ENCODE measurements at regions not wholly inside any gene's neighbourhood (a gene's known extent, or its start where the extent isn't known, plus 50 kb on each side); places are given as distances from the start of the nearest gene placed in this dataset. TPM values are rescaled to one million over a fixed set of nuclear protein-coding genes. Genes with fewer than 3 reads are reported as not detected.

GRCh38 chr12:112734859-112735695 lies 56.5 kb upstream of the RPH3A start:
- no peaks in the 10 kb centered on the region for H3K4me1 ChIP-seq
- no peaks in the 10 kb centered on the region for H3K36me3 ChIP-seq
- ATAC-seq (no peak), DNase-seq (no peak)
- no peak for TF ChIP-seq CTCF (IDR thresholded peaks at IDR 0.05)
- H3K27me3 ChIP-seq (ENCODE audit: low read depth) = peaks cover 18% of the 10 kb centered on the region
- no peaks in the 10 kb centered on the region for H3K9me3 ChIP-seq
- no peak overlapping the region for H3K4me3 ChIP-seq
- intact Hi-C loops (cut with DNase I) = no loop called here
- no peak overlapping the region for H3K27ac ChIP-seq

GRCh38 chr12:112738531-112738930 lies 53.0 kb upstream of the RPH3A start:
- no peaks in the 10 kb centered on the region for H3K9me3 ChIP-seq
- intact Hi-C loops (cut with DNase I) = no loop called here
- H3K27me3 ChIP-seq (ENCODE audit: low read depth) = peaks cover 18% of the 10 kb centered on the region
- no peaks in the 10 kb centered on the region for H3K4me1 ChIP-seq
- no peak for ATAC-seq
- no peak for DNase-seq
- no peak overlapping the region for H3K4me3 ChIP-seq
- H3K36me3 ChIP-seq = no peaks in the 10 kb centered on the region
- no peak overlapping the region for H3K27ac ChIP-seq
- no peak for TF ChIP-seq CTCF (IDR thresholded peaks at IDR 0.05)

GRCh38 chr12:112740387-112740934 lies 51.1 kb upstream of the RPH3A start:
- no peak for DNase-seq
- Histone ChIP-seq H3K36me3 (no peaks in the 10 kb centered on the region), H3K4me1 (no peaks in the 10 kb centered on the region), H3K4me3 (no peak overlapping the region), H3K27me3 (ENCODE audit: low read depth) (peaks cover 11% of the 10 kb centered on the region), H3K27ac (no peak overlapping the region), H3K9me3 (no peaks in the 10 kb centered on the region)
- ATAC-seq = no peak
- TF ChIP-seq CTCF (IDR thresholded peaks at IDR 0.05) = no peak
- intact Hi-C loops (cut with DNase I) = no loop called here

GRCh38 chr12:112741106-112741505 lies 50.4 kb upstream of the RPH3A start:
- ATAC-seq = no peak
- H3K9me3 ChIP-seq = no peaks in the 10 kb centered on the region
- H3K4me3 ChIP-seq = no peak overlapping the region
- intact Hi-C loops (cut with DNase I) = no loop called here
- H3K36me3 ChIP-seq = no peaks in the 10 kb centered on the region
- no peak for DNase-seq
- no peaks in the 10 kb centered on the region for H3K4me1 ChIP-seq
- no peak overlapping the region for H3K27ac ChIP-seq
- H3K27me3 ChIP-seq (ENCODE audit: low read depth) = peaks cover 7% of the 10 kb centered on the region
- TF ChIP-seq CTCF (IDR thresholded peaks at IDR 0.05) = no peak

Small RNA genes in the stretch of these regions (microRNA-seq; reads per million reads assigned to microRNA genes)
- not detected for gene MIR1302-1 (ENCODE audit: borderline number of aligned reads)
